GM12878 (cell line): ENCODE measurements at regions not wholly inside any gene's neighbourhood (a gene's known extent, or its start where the extent isn't known, plus 50 kb on each side); places are given as distances from the start of the nearest gene placed in this dataset.

ENCODE experiments used
- ATAC-seq: fragments of 200-7000 bp; cut with Tn5 transposase; 3 replicates; pipeline ENCODE4 v1.9.1; 2020; ENCODE audit warnings: mild to moderate bottlenecking, moderate library complexity
- BruUV-seq: library from RNA; stranded (reverse); fragments of 400-500 nt; replicated peaks from 2 replicates; lab custom pipeline; 2021; lab: Mats Ljungman, UMichigan
- CTCF ChIA-PET: fragments of 300-600 bp; sonication (Branson Sonifier 250); formaldehyde crosslinking; extraction: SDS; loops from one replicate; lab custom pipeline; 2021; ENCODE audit warnings: inconsistent platforms; lab: Yijun Ruan, JAX
- POLR2A ChIA-PET: fragments of 350-600 bp; formaldehyde crosslinking; extraction: SDS; loops from one replicate; lab custom pipeline; 2021; ENCODE audit warnings: inconsistent platforms; lab: Charles Lee
- RAD21 ChIA-PET: fragments of 300-600 bp; sonication (Branson Sonifier 250); formaldehyde crosslinking; loops from one replicate; lab custom pipeline; 2023; ENCODE audit warnings: antibody characterized with exemption; ENCODE audit not compliant: unreplicated experiment; lab: Charles Lee
- SMC1A ChIA-PET: fragments of 300-600 bp; sonication (Branson Sonifier 250); formaldehyde crosslinking; loops from one replicate; lab custom pipeline; 2023; ENCODE audit not compliant: unreplicated experiment, uncharacterized antibody; lab: Charles Lee
- DNase-seq: peaks from one replicate; pipeline ENCODE4 v3.0.0-alpha.2; 2011; ENCODE audit warnings: low read depth, low spot score
- FAIRE-seq: peaks from 3 replicates; lab custom pipeline; 2011; peaks lifted over from hg19 to GRCh38; lab: Jason Lieb, UNC
- H2AFZ ChIP-seq: 2 replicates; pipeline ENCODE4 v1.6.0; 2011; ENCODE audit warnings: low read depth, low read length, control low read depth; ENCODE audit not compliant: control insufficient read depth
- H3K27ac ChIP-seq: 2 replicates; pipeline ENCODE4 v1.5.1; 2011; ENCODE audit warnings: control low read depth; ENCODE audit not compliant: control insufficient read depth, insufficient read depth
- H3K27me3 ChIP-seq, 2 experiments: replicated peaks in 1 of 2; 2 replicates each; pipeline versions ENCODE4 v1.6.0 to v1.6.1; 2011; ENCODE audit warnings: low read length in 1 of 2; ENCODE audit not compliant: control insufficient read depth in 2 of 2, insufficient read depth in 2 of 2
- H3K36me3 ChIP-seq, 2 experiments: 2 replicates each; pipeline ENCODE4 v1.5.1; 2011; ENCODE audit warnings: low read length in 1 of 2; ENCODE audit not compliant: control insufficient read depth in 2 of 2, insufficient read depth in 2 of 2
- H3K4me1 ChIP-seq: 2 replicates; pipeline ENCODE4 v1.6.1; 2011; ENCODE audit warnings: mild to moderate bottlenecking, low read length, moderate library complexity, mixed read lengths; ENCODE audit not compliant: control insufficient read depth, insufficient read depth
- H3K4me2 ChIP-seq: 2 replicates; pipeline ENCODE4 v1.6.0; 2011; ENCODE audit warnings: control low read depth; ENCODE audit not compliant: control insufficient read depth, insufficient read depth
- H3K4me3 ChIP-seq: fragments of 200-600 bp; sonication (generic); 2 replicates; pipeline ENCODE4 v1.5.1; 2016
- H3K79me2 ChIP-seq: 2 replicates; pipeline ENCODE4 v1.6.0; 2011; ENCODE audit warnings: low read length; ENCODE audit not compliant: control insufficient read depth, insufficient read depth
- H3K9ac ChIP-seq: 2 replicates; pipeline ENCODE4 v1.8.0; 2011; ENCODE audit warnings: low read length, control low read depth, mixed read lengths; ENCODE audit not compliant: control insufficient read depth, insufficient read depth
- H3K9me3 ChIP-seq: replicated peaks from 3 replicates; pipeline ENCODE4 v1.5.1; 2011; ENCODE audit warnings: mild to moderate bottlenecking, low read length; ENCODE audit not compliant: control insufficient read depth, insufficient read depth
- H4K20me1 ChIP-seq: 2 replicates; pipeline ENCODE4 v1.6.0; 2011; ENCODE audit not compliant: control insufficient read depth, insufficient read depth
- BCLAF1 ChIP-seq: fragments of 450-650 bp; IDR thresholded peaks from 2 replicates; pipeline ENCODE4 v1.6.1; 2017; ENCODE audit warnings: antibody characterized with exemption, mild to moderate bottlenecking, moderate library complexity
- ZNF687 ChIP-seq: fragments of 450-650 bp; IDR thresholded peaks from 2 replicates; pipeline ENCODE4 v1.6.1; 2017; ENCODE audit warnings: mild to moderate bottlenecking, moderate library complexity
- WGBS: methylation state at CpG from one replicate; pipeline ENCODE4 v1.1.6; 2016; ENCODE audit warnings: low lambda C conversion rate; ENCODE audit not compliant: insufficient replicate concordance, insufficient coverage; ENCODE audit errors: missing lambda C conversion rate; 5-methylcytosine and 5-hydroxymethylcytosine counted together
- in situ Hi-C: fragments of 300-500 bp; cut with MboI; formaldehyde crosslinking; loops from 9 replicates; pipeline ENCODE4 v1.14.3; 2018; ENCODE audit warnings: mixed read lengths
- intact Hi-C: fragments of 100-400 bp; cut with micrococcal nuclease; formaldehyde crosslinking; loops from one replicate; pipeline ENCODE4 v1.14.2; 2022; ENCODE audit not compliant: unreplicated experiment

- Histone ChIP-seq H3K9me3 (no peaks in the 10 kb centered on the region), H3K9ac (no peak overlapping the region), H2AFZ (no peak overlapping the region), H3K4me1 (no peaks in the 10 kb centered on the region), H4K20me1 (no peaks in the 10 kb centered on the region), H3K27ac (no peak overlapping the region), H3K4me2 (no peak overlapping the region), H3K27me3 (no peaks in the 10 kb centered on the region), H3K36me3 (no peaks in the 10 kb centered on the region), H3K79me2 (no peaks in the 10 kb centered on the region), H3K4me3 (no peak overlapping the region)
- 91% methylated on average over 8 of the region's 8 CpGs for WGBS
- no TSS peak for BruUV-seq
- SMC1A ChIA-PET: no interaction called here
- RAD21 ChIA-PET: no interaction called here
- DNase-seq (no peak), FAIRE-seq (no peak), ATAC-seq (no peak)
- intact Hi-C loops (no loop called here), in situ Hi-C loops (no loop called here)
- CTCF ChIA-PET: no interaction called here
- TF ChIP-seq BCLAF1 (no peak), ZNF687 (no peak)
- POLR2A ChIA-PET: no interaction called here
Observed at GRCh38 chr6:6941201-6941600, 166.6 kb upstream of the RREB1 start.
